Fibroblast of lung (primary cell): ENCODE measurements at regions not wholly inside any gene's neighbourhood (a gene's known extent, or its start where the extent isn't known, plus 50 kb on each side); places are given as distances from the start of the nearest gene placed in this dataset.

Source experiments
- DNase-seq, 2 donors: peaks; one replicate each; pipeline versions ENCODE4 v3.0.0 to v3.0.0-alpha.2; 2010; ENCODE audit warnings: low read depth in 2 of 2
- H2AFZ ChIP-seq: 2 replicates; pipeline ENCODE4 v1.5.1; 2012; ENCODE audit warnings: low read length, control low read depth, inconsistent platforms
- H3K27ac ChIP-seq: 2 replicates; pipeline ENCODE4 v1.5.1; 2011; ENCODE audit warnings: low read length, control low read depth; ENCODE audit not compliant: insufficient read depth
- H3K27me3 ChIP-seq: 2 replicates; pipeline ENCODE4 v1.5.1; 2011; ENCODE audit warnings: mild to moderate bottlenecking, low read length; ENCODE audit not compliant: control insufficient read depth, insufficient read depth
- H3K36me3 ChIP-seq: 2 replicates; pipeline ENCODE4 v1.5.1; 2011; ENCODE audit warnings: low read length; ENCODE audit not compliant: control insufficient read depth, insufficient read depth
- H3K4me1 ChIP-seq: 2 replicates; pipeline ENCODE4 v1.5.1; 2011; ENCODE audit warnings: low read length; ENCODE audit not compliant: control insufficient read depth, insufficient read depth; ENCODE audit errors: extremely low read depth
- H3K4me2 ChIP-seq: 2 replicates; pipeline ENCODE4 v1.5.1; 2011; ENCODE audit warnings: low read length, control low read depth; ENCODE audit not compliant: insufficient read depth; ENCODE audit errors: extremely low read depth
- H3K4me3 ChIP-seq, 4 experiments: fragments of 200-600 bp in 1 of 4; sonication (generic) in 1 of 4; replicated peaks in 1 of 4; 2 replicates each; pipeline ENCODE4 v1.5.1; 2011 to 2016; ENCODE audit warnings: low read length in 4 of 4, low read depth in 3 of 4, mild to moderate bottlenecking in 3 of 4, control low read depth in 2 of 4, inconsistent platforms in 1 of 4, mixed read lengths in 1 of 4; ENCODE audit not compliant: insufficient read depth in 1 of 4; ENCODE audit errors: control extremely low read depth in 1 of 4
- H3K79me2 ChIP-seq: 2 replicates; pipeline ENCODE4 v1.5.1; 2012; ENCODE audit warnings: mild to moderate bottlenecking, low read length, inconsistent platforms; ENCODE audit not compliant: control insufficient read depth, insufficient read depth
- H3K9ac ChIP-seq: 2 replicates; pipeline ENCODE4 v1.5.1; 2011; ENCODE audit warnings: mild to moderate bottlenecking, low read length, control low read depth; ENCODE audit not compliant: insufficient read depth
- H3K9me3 ChIP-seq: 2 replicates; pipeline ENCODE4 v1.5.1; 2012; ENCODE audit warnings: low read depth, low read length; ENCODE audit not compliant: control insufficient read depth, insufficient read depth
- H4K20me1 ChIP-seq: 2 replicates; pipeline ENCODE4 v1.5.1; 2011; ENCODE audit warnings: low read length; ENCODE audit not compliant: control insufficient read depth, insufficient read depth; ENCODE audit errors: extremely low read depth
- EZH2 ChIP-seq: IDR thresholded peaks from 2 replicates; pipeline ENCODE4 v1.5.1; 2012; ENCODE audit warnings: low read length, control low read depth, mild to moderate bottlenecking; ENCODE audit errors: missing control alignments
- TF ChIP-seq, protein P1 (sequence below), 2 donors: IDR thresholded peaks in 1 of 2; conservative IDR thresholded peaks in 1 of 2; 1 replicate in 1 of 2; 2 replicates in 1 of 2; pipeline ENCODE4 v1.5.1; 2011 to 2012; ENCODE audit warnings: low read length in 2 of 2, control low read depth in 1 of 2, inconsistent platforms in 1 of 2, low read depth in 1 of 2, mild to moderate bottlenecking in 1 of 2

DNA sequence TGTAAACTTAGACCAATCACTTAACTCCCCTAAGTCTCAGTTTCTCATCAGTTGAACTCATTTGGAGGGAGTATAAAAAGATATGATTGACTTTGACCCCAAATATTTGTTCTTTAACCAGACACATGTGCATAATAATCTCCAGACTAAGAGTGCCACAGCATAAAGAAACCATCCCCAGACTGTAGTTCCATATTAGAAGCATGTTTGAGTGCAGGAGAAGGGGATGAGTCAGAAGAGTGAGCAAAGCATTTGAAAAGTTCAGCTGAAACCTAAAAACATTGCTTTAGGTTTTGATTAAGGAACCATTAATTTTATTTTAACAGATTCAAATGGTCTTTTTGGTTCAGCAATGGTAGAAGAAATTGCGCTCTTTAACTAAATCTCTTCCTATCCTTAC is 654.8 kb downstream of the UTRN start:
- Histone ChIP-seq H3K4me3 (no peak overlapping the region), H3K79me2 (no peaks in the 10 kb centered on the region), H3K27ac (no peak overlapping the region), H4K20me1 (no peaks in the 10 kb centered on the region), H3K4me2 (no peak overlapping the region), H2AFZ (no peak overlapping the region), H3K27me3 (no peaks in the 10 kb centered on the region), H3K4me1 (no peaks in the 10 kb centered on the region), H3K9me3 (no peaks in the 10 kb centered on the region), H3K9ac (no peak overlapping the region), H3K36me3 (no peaks in the 10 kb centered on the region)
- DNase-seq, result peak in 1 of 2 donors; percentile 55
- TF ChIP-seq EZH2, result no peak
- TF ChIP-seq, protein P1, sequence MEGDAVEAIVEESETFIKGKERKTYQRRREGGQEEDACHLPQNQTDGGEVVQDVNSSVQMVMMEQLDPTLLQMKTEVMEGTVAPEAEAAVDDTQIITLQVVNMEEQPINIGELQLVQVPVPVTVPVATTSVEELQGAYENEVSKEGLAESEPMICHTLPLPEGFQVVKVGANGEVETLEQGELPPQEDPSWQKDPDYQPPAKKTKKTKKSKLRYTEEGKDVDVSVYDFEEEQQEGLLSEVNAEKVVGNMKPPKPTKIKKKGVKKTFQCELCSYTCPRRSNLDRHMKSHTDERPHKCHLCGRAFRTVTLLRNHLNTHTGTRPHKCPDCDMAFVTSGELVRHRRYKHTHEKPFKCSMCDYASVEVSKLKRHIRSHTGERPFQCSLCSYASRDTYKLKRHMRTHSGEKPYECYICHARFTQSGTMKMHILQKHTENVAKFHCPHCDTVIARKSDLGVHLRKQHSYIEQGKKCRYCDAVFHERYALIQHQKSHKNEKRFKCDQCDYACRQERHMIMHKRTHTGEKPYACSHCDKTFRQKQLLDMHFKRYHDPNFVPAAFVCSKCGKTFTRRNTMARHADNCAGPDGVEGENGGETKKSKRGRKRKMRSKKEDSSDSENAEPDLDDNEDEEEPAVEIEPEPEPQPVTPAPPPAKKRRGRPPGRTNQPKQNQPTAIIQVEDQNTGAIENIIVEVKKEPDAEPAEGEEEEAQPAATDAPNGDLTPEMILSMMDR (conservative IDR thresholded peaks at IDR 0.05 in 1 of 2, IDR thresholded peaks at IDR 0.05 in 1 of 2; ENCODE audit: low read depth in 1 of 2, low read length in 2 of 2), result no peak

DNA sequence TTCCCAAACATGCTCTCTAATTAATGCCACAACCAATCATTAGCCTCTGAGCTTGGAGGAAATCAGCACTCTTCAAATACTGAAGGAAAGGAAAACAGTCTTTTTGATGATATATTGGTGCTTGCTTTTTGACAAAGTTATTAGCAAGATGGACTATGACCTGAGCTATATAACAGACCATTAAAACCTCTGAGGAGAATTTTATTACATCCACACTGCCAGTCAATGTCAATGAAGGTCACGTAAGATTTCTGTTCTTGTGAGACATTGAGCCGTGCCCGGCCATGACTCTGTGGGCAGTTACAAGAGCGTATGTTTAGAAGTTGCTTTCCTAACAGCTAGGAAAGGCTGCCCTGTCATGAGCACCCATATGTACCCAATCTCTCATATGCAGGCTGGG is 659.0 kb downstream of the UTRN start:
- Histone ChIP-seq H3K27me3 (no peaks in the 10 kb centered on the region), H2AFZ (no peak overlapping the region), H3K36me3 (no peaks in the 10 kb centered on the region), H3K27ac (no peak overlapping the region), H3K4me3 (no peak overlapping the region), H4K20me1 (no peaks in the 10 kb centered on the region), H3K4me2 (no peak overlapping the region), H3K79me2 (no peaks in the 10 kb centered on the region), H3K9me3 (no peaks in the 10 kb centered on the region), H3K9ac (no peak overlapping the region), H3K4me1 (no peaks in the 10 kb centered on the region)
- TF ChIP-seq, protein P1 (conservative IDR thresholded peaks at IDR 0.05 in 1 of 2, IDR thresholded peaks at IDR 0.05 in 1 of 2; ENCODE audit: low read depth in 1 of 2, low read length in 2 of 2), result no peak
- no peak for TF ChIP-seq EZH2
- DNase-seq, result no peak

DNA sequence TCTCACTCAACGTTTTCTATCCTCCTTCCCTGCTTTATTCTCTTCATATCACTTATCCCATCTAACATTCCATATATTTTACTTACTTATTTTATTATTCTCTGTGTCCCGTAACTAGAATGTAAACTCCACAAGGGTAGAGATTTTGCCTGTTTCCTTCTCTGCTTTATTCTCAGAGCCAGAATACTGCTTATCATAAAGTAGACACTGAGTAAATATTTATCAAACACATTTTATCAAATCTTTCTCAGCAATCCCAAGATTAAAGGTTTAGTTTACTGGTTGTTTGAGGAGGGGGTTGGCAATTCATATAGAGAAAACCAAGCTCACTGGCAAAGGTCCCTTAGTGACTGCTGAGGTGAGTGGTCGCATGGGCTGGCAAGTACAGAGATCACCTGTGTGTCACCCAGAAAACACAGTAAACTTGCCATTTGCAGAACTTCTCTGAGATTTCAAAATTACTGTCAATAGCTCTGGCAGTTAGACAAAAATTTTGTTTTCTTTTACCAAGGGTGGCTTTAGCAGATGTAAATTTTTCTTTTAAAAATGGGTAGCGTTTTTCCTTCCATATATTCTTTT is 662.4 kb downstream of the UTRN start:
- no peak overlapping the region for H3K9ac ChIP-seq
- H3K9me3 ChIP-seq, result no peaks in the 10 kb centered on the region
- H3K4me3 ChIP-seq, result no peak overlapping the region
- H3K27me3 ChIP-seq, result no peaks in the 10 kb centered on the region
- H3K79me2 ChIP-seq, result no peaks in the 10 kb centered on the region
- no peaks in the 10 kb centered on the region for H4K20me1 ChIP-seq
- no peak for DNase-seq
- no peaks in the 10 kb centered on the region for H3K36me3 ChIP-seq
- H2AFZ ChIP-seq, result no peak overlapping the region
- H3K4me1 ChIP-seq, result no peaks in the 10 kb centered on the region
- TF ChIP-seq, protein P1 (conservative IDR thresholded peaks at IDR 0.05 in 1 of 2, IDR thresholded peaks at IDR 0.05 in 1 of 2; ENCODE audit: low read depth in 1 of 2, low read length in 2 of 2), result no peak
- TF ChIP-seq EZH2, result no peak
- H3K4me2 ChIP-seq, result no peak overlapping the region
- H3K27ac ChIP-seq, result no peak overlapping the region
